ENCODE measurements at regions not wholly inside any gene's neighbourhood (a gene's known extent, or its start where the extent isn't known, plus 50 kb on each side); places are given as distances from the start of the nearest gene placed in this dataset.

DNA sequence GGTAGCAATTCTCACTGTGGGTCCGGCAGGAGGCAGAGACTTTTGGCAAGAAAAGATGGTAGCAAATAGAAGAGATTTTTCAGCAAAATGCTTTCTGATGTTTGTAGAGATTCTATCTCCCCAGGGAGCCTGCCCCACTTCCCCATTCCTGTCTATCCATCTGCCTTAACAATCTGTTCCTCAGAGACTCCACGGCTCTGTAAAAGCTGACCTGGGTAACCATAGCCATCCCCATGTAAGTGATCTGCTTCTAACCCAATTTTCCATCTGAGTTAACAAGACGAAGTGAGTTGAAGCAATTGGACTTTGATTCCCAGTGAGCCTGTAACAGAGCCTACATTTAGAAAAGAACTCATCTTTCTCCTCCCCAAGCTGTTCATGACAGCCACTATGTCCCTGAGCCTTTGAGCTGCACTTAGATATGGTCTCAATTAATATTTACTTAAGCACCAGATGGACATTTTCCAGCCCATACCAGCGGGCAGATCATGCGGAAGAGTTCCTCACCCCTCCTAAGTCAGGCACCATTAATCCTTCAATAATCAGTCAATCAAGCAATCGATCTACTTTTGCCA is 896.1 kb downstream of the CCSER2 start:
- Histone ChIP-seq H3K4me1 (ENCODE audit: insufficient read depth, low read length) (no peaks in the 10 kb centered on the region), H3K36me3 (ENCODE audit: insufficient read depth, low read length) (no peaks in the 10 kb centered on the region), H3K27me3 (ENCODE audit: insufficient read depth, low read length) (no peaks in the 10 kb centered on the region), H3K27ac (ENCODE audit: low read depth, low read length) (no peak overlapping the region), H3K4me3 (ENCODE audit: low read length in 2 of 2) (no peak overlapping the region), H3K9me3 (ENCODE audit: control insufficient read depth in 1 of 2, low read length in 2 of 2) (no peaks in the 10 kb centered on the region)
- ChIA-PET POLR2A (ENCODE audit: partially characterized antibody) (no interaction called here), CTCF (ENCODE audit: partially characterized antibody) (no interaction called here)
- Mint-ChIP-seq H3K4me1 (no peaks in the 10 kb centered on the region), H3K9me3 (peaks cover 0 to 3% (median 0%) of the 10 kb centered on the region in 8 donors), H3K36me3 (no peaks in the 10 kb centered on the region), H3K27ac (no peak overlapping the region), H3K27me3 (no peaks in the 10 kb centered on the region), H3K4me3 (no peak overlapping the region)
- no peak for DNase-seq
- intact Hi-C loops (cut with micrococcal nuclease) = no loop called here

DNA sequence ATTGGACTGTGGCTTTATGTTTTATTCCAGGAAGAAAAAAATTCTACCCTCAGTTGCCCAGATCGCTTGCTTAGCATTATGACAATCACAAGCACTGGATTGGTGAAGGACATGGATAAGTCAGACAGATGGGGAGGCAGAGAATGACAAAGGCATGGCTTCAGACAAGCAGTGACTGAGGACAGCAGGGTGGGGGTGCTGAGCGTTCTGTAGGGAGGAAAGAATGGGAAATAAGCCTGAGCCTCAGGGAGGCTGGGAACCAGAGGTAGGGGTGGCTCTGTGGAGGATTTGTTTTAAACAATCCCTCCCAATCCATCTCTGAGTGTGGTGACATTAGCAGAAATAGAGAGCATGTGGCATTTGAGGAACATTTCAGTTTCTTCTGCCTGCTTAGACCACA is 896.9 kb downstream of the CCSER2 start:
- no peaks in the 10 kb centered on the region for H3K27me3 ChIP-seq (ENCODE audit: insufficient read depth, low read length)
- H3K36me3 ChIP-seq (ENCODE audit: insufficient read depth, low read length) = no peaks in the 10 kb centered on the region
- Mint-ChIP-seq H3K4me3 (no peak overlapping the region), H3K27ac (no peak overlapping the region), H3K4me1 (no peaks in the 10 kb centered on the region), H3K36me3 (no peaks in the 10 kb centered on the region), H3K27me3 (no peaks in the 10 kb centered on the region), H3K9me3 (peaks cover 0 to 2% (median 0%) of the 10 kb centered on the region in 8 donors)
- intact Hi-C loops (cut with micrococcal nuclease) = no loop called here
- DNase-seq = no peak
- H3K4me1 ChIP-seq (ENCODE audit: insufficient read depth, low read length) = no peaks in the 10 kb centered on the region
- H3K27ac ChIP-seq (ENCODE audit: low read depth, low read length) = no peak overlapping the region
- no peak overlapping the region for H3K4me3 ChIP-seq (ENCODE audit: low read length in 2 of 2)
- ChIA-PET POLR2A (ENCODE audit: partially characterized antibody) (no interaction called here), CTCF (ENCODE audit: partially characterized antibody) (no interaction called here)
- H3K9me3 ChIP-seq (ENCODE audit: control insufficient read depth in 1 of 2, low read length in 2 of 2) = no peaks in the 10 kb centered on the region

DNA sequence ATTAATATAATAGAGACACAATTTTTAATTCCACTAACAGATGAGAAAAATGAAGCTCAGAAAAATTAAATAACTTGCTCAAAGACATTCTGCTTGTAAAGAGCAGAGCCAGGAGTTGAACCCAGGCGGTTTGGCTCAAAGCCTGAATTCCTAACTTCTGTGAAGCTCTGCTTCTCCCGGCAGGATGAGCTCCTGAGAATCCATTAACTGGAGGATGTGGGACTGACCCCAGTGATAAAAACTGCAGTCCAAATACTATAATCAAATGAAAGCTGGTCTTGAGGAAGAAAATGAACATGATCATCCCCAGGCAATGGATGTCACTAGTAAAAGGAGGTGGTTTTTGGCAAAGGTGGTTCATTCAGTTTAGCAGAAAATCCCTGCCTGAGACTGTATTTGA is 898.2 kb downstream of the CCSER2 start:
- Mint-ChIP-seq H3K9me3 (peaks cover 0 to 2% (median 0%) of the 10 kb centered on the region in 8 donors), H3K4me1 (no peaks in the 10 kb centered on the region), H3K27me3 (no peaks in the 10 kb centered on the region), H3K4me3 (no peak overlapping the region), H3K27ac (no peak overlapping the region), H3K36me3 (no peaks in the 10 kb centered on the region)
- H3K4me1 ChIP-seq (ENCODE audit: insufficient read depth, low read length) = no peaks in the 10 kb centered on the region
- DNase-seq = no peak
- CTCF ChIA-PET (ENCODE audit: partially characterized antibody) = no interaction called here
- no peak overlapping the region for H3K4me3 ChIP-seq (ENCODE audit: low read length in 2 of 2)
- no peaks in the 10 kb centered on the region for H3K27me3 ChIP-seq (ENCODE audit: insufficient read depth, low read length)
- intact Hi-C loops (cut with micrococcal nuclease) = no loop called here
- H3K9me3 ChIP-seq (ENCODE audit: control insufficient read depth in 1 of 2, low read length in 2 of 2) = no peaks in the 10 kb centered on the region
- H3K36me3 ChIP-seq (ENCODE audit: insufficient read depth, low read length) = no peaks in the 10 kb centered on the region
- no peak overlapping the region for H3K27ac ChIP-seq (ENCODE audit: low read depth, low read length)
- POLR2A ChIA-PET (ENCODE audit: partially characterized antibody) = no interaction called here

DNA sequence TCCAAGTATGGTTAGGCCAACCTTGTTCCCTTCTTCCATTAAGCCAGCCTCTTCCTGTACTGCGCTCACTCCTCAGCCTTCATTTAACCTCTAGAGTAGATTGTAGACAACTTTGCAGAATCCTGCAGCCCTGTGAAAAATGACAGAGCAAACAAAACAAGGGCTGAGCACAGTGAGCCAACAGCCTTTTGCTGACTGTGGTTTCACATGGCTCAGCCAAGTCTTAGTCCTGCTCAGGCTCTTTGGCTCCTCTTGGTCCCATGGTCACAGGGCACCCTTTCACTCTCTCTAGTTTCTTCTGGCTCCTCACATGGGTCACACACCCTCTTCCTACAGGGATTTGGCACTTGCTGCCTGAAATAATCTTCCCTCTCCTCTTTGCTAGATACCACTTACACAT is 900.3 kb downstream of the CCSER2 start:
- CTCF ChIA-PET (ENCODE audit: partially characterized antibody) = no interaction called here
- Mint-ChIP-seq H3K4me1 (no peaks in the 10 kb centered on the region), H3K27ac (no peak overlapping the region), H3K9me3 (peaks cover 0 to 2% (median 0%) of the 10 kb centered on the region in 8 donors), H3K36me3 (no peaks in the 10 kb centered on the region), H3K4me3 (no peak overlapping the region), H3K27me3 (no peaks in the 10 kb centered on the region)
- H3K27me3 ChIP-seq (ENCODE audit: insufficient read depth, low read length) = no peaks in the 10 kb centered on the region
- no peaks in the 10 kb centered on the region for H3K9me3 ChIP-seq (ENCODE audit: control insufficient read depth in 1 of 2, low read length in 2 of 2)
- POLR2A ChIA-PET (ENCODE audit: partially characterized antibody) = no interaction called here
- no peak for DNase-seq
- H3K27ac ChIP-seq (ENCODE audit: low read depth, low read length) = no peak overlapping the region
- H3K4me3 ChIP-seq (ENCODE audit: low read length in 2 of 2) = no peak overlapping the region
- no peaks in the 10 kb centered on the region for H3K4me1 ChIP-seq (ENCODE audit: insufficient read depth, low read length)
- intact Hi-C loops (cut with micrococcal nuclease) = no loop called here
- H3K36me3 ChIP-seq (ENCODE audit: insufficient read depth, low read length) = no peaks in the 10 kb centered on the region

DNA sequence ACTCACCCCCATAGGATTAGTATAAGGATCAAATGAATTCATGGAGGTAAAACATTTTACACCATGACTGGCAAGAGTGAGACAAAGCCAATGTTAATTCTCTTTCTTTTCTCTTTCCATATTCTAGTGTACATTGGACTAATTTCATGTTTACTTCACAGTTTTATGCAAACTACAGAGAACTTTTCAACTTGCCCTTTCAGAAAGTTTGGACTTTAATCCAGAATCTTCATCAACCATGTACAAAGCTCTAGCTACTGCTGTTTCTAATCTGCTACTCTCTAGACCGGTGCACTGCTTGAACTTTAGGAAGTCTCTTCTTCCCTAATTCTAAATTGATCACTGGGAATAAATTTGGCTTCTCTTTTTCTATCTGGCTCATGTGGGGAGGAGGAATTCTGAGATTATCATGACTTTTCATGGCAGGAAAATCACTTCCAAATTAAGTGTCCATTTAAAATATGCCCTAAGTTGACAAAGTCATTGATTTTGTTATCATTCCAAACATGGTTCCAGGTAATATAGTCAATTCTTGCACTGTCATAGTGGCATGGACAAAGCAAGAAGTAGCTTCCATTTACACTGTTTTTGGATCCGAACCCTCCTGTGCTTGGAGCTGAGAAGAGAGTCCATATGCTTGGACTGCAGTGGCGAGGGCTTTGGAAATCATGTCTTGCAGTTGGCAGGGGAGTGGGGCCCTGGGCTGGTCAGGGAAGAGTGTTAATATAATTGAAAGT is 903.3 kb downstream of the CCSER2 start:
- Histone ChIP-seq H3K36me3 (ENCODE audit: insufficient read depth, low read length) (no peaks in the 10 kb centered on the region), H3K4me3 (ENCODE audit: low read length in 2 of 2) (no peak overlapping the region), H3K4me1 (ENCODE audit: insufficient read depth, low read length) (no peaks in the 10 kb centered on the region), H3K27me3 (ENCODE audit: insufficient read depth, low read length) (no peaks in the 10 kb centered on the region), H3K9me3 (ENCODE audit: control insufficient read depth in 1 of 2, low read length in 2 of 2) (no peaks in the 10 kb centered on the region), H3K27ac (ENCODE audit: low read depth, low read length) (no peak overlapping the region)
- Mint-ChIP-seq H3K9me3 (no peaks in the 10 kb centered on the region), H3K4me3 (no peak overlapping the region), H3K4me1 (no peaks in the 10 kb centered on the region), H3K27me3 (no peaks in the 10 kb centered on the region), H3K27ac (no peak overlapping the region), H3K36me3 (no peaks in the 10 kb centered on the region)
- DNase-seq = no peak
- CTCF ChIA-PET (ENCODE audit: partially characterized antibody) = no interaction called here
- intact Hi-C loops (cut with micrococcal nuclease) = no loop called here
- POLR2A ChIA-PET (ENCODE audit: partially characterized antibody) = no interaction called here

DNA sequence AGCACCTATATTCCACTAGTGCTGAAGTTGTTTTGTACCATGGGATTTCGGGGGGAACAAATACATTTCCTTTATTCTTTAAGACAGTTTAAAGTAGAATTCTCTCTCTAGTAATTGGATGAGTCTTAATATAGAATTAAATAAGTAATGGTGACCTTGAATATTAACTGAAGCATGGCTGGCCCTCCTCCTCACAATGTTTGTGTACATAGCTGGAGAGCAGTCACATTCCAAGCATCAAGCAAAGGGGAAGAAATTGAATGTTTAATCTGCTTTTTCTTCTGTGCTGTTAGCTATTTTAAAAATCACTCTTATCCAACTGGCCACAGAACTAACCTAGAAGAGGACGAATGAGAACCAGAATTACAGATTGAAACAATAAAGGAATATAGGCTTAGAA is 906.9 kb downstream of the CCSER2 start:
- peaks cover 0 to 2% (median 0%) of the 10 kb centered on the region in 8 donors for H3K9me3 Mint-ChIP-seq

DNA sequence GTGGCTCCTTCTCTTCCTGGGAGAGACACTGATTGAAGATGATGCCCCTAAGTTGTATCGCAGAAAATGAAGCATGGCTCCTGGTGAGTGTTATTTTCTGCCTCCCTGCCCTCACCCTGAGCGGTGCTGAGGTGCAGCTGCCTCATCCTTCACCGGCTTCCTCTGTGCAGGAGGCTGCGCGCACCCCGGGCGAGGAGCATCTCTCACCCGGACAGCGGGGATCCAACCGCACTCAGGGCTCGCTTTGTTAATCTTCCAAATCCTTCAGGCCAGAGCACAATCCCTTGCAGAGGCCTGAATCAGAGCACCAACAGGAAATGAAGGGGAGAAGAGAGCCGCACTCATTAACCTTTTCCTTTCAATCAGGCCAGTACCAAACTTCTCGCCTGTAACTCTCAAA is 910.3 kb downstream of the CCSER2 start:
- no peak overlapping the region for H3K27ac ChIP-seq (ENCODE audit: low read depth, low read length)

More for the DNA sequence above, 906.9 kb downstream of the CCSER2 start:
- no peaks in the 10 kb centered on the region for H3K36me3 Mint-ChIP-seq
- Histone ChIP-seq H3K4me3 (ENCODE audit: low read length in 2 of 2) (no peak overlapping the region), H3K9me3 (ENCODE audit: control insufficient read depth in 1 of 2, low read length in 2 of 2) (no peaks in the 10 kb centered on the region), H3K27me3 (ENCODE audit: insufficient read depth, low read length) (no peaks in the 10 kb centered on the region), H3K27ac (ENCODE audit: low read depth, low read length) (no peak overlapping the region), H3K36me3 (ENCODE audit: insufficient read depth, low read length) (no peaks in the 10 kb centered on the region), H3K4me1 (ENCODE audit: insufficient read depth, low read length) (no peaks in the 10 kb centered on the region)
- intact Hi-C loops (cut with micrococcal nuclease) = no loop called here
- H3K27ac Mint-ChIP-seq = no peak overlapping the region
- no peaks in the 10 kb centered on the region for H3K4me1 Mint-ChIP-seq
- CTCF ChIA-PET (ENCODE audit: partially characterized antibody) = no interaction called here
- no peak for DNase-seq
- POLR2A ChIA-PET (ENCODE audit: partially characterized antibody) = no interaction called here
- H3K4me3 Mint-ChIP-seq = no peak overlapping the region
- no peaks in the 10 kb centered on the region for H3K27me3 Mint-ChIP-seq

More for the DNA sequence above, 910.3 kb downstream of the CCSER2 start:
- Mint-ChIP-seq H3K27ac (no peak overlapping the region), H3K4me3 (no peak overlapping the region), H3K36me3 (no peaks in the 10 kb centered on the region), H3K27me3 (no peaks in the 10 kb centered on the region), H3K4me1 (no peaks in the 10 kb centered on the region), H3K9me3 (peaks cover 0 to 2% (median 0%) of the 10 kb centered on the region in 8 donors)
- Histone ChIP-seq H3K4me3 (ENCODE audit: low read length in 2 of 2) (no peak overlapping the region), H3K4me1 (ENCODE audit: insufficient read depth, low read length) (no peaks in the 10 kb centered on the region), H3K36me3 (ENCODE audit: insufficient read depth, low read length) (no peaks in the 10 kb centered on the region), H3K9me3 (ENCODE audit: control insufficient read depth in 1 of 2, low read length in 2 of 2) (no peaks in the 10 kb centered on the region), H3K27me3 (ENCODE audit: insufficient read depth, low read length) (no peaks in the 10 kb centered on the region)
- CTCF ChIA-PET (ENCODE audit: partially characterized antibody) = no interaction called here
- intact Hi-C loops (cut with micrococcal nuclease) = no loop called here
- DNase-seq = no peak
- POLR2A ChIA-PET (ENCODE audit: partially characterized antibody) = no interaction called here

Measured in CD4-positive, alpha-beta memory T cell (primary cell).